ENCODE measurements at regions not wholly inside any gene's neighbourhood (a gene's known extent, or its start where the extent isn't known, plus 50 kb on each side); places are given as distances from the start of the nearest gene placed in this dataset.

- DNase-seq (ENCODE audit: extremely low read depth, low read depth): peak; percentile 12
- no peak for TF ChIP-seq CTCF (IDR thresholded peaks at IDR 0.05; ENCODE audit: low read depth, low read length, missing control alignments)
- H3K4me3 ChIP-seq (replicated peaks; ENCODE audit: low read depth, low read length): no peak overlapping the region
These were observed 470.4 kb upstream of the ROBO1 start for GRCh38 chr3:80238152-80238551.

DNA sequence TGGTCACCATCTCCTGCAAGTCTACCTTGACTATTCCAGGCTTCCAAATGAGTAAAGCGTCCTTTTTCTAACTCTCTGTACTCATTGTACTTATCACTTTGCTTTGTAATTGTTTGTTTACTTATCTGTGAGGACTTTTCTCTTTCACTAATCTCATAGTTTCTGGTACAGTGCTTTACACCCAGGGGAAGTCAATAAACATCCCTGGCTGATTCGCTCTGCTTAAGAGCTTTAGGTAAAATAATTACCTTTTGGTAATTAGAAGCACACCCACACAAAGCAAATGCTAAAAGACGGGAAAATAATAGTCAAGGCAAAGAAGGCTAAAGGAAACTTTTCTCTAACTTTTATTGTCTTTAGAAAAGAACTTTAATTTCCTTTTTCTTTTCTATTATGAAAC lies 466.9 kb upstream of the ROBO1 start:
- no peak for TF ChIP-seq CTCF (IDR thresholded peaks at IDR 0.05; ENCODE audit: low read depth, low read length, missing control alignments)
- DNase-seq (ENCODE audit: extremely low read depth, low read depth): no peak
- no peak overlapping the region for H3K4me3 ChIP-seq (replicated peaks; ENCODE audit: low read depth, low read length)

DNA sequence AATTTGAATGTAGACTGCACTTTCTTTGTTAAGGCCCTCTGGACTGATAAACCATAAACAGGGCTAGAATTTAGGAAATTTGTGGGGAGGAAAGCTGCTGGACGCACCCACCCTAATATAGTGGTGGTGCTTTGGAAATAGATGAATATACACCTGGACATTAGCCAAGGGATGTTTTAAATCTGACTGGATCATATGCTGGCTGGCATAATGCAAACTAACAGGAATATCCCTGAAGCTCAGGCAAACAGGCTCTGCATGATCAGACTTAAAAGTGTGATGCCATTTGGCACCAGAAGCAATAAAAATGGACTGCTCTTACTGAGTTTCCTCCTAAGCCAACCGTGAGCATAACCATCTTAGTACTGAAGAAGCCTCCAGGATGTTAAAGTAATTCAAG lies 465.8 kb upstream of the ROBO1 start:
- H3K4me3 ChIP-seq (replicated peaks; ENCODE audit: low read depth, low read length): no peak overlapping the region
- TF ChIP-seq CTCF (IDR thresholded peaks at IDR 0.05; ENCODE audit: low read depth, low read length, missing control alignments): no peak
- DNase-seq (ENCODE audit: extremely low read depth, low read depth): no peak

DNA sequence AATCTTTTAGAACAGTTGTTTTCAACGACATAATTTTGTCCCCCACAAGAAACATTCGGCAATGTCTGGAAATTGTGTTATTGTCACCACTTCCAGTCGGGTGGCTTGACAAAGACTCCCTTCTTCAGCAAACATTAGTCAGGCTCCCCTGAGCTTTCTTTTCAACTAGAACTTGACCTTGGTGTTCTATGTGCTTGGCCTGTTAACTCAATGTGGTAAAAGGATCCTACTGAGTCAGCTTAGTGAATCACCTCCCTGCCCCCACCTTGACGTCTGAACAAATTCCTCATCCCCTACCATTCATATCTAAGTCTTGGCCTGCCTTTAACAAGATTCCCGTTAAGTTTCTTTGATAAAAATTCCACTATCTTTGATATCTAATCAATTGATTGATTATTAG lies 465.0 kb upstream of the ROBO1 start:
- no peak for TF ChIP-seq CTCF (IDR thresholded peaks at IDR 0.05; ENCODE audit: low read depth, low read length, missing control alignments)
- no peak for DNase-seq (ENCODE audit: extremely low read depth, low read depth)
- H3K4me3 ChIP-seq (replicated peaks; ENCODE audit: low read depth, low read length): no peak overlapping the region

GRCh38 chr3:80230962-80231361 lies 463.2 kb upstream of the ROBO1 start:
- DNase-seq (ENCODE audit: extremely low read depth, low read depth): no peak
- no peak for TF ChIP-seq CTCF (IDR thresholded peaks at IDR 0.05; ENCODE audit: low read depth, low read length, missing control alignments)
- no peak overlapping the region for H3K4me3 ChIP-seq (replicated peaks; ENCODE audit: low read depth, low read length)

DNA sequence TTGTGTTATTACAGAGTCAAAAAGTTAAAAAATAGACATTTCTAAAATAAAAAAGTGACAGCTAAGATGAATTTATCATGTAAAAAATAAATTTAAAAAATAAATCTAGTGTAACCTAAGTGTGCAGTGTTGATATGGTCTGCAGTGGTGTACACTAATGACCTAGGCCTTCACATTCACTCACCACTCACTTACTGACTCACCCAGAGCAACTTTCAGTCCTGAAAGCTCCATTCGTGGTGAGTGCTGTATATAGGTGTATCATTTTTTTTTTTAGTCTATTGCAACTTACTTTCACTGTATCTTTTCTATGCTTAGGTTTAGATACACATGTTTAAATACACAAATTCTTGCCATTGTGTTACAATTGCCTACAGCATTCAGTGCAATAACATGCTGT lies 459.4 kb upstream of the ROBO1 start:
- no peak for TF ChIP-seq CTCF (IDR thresholded peaks at IDR 0.05; ENCODE audit: low read depth, low read length, missing control alignments)
- no peak for DNase-seq (ENCODE audit: extremely low read depth, low read depth)
- H3K4me3 ChIP-seq (replicated peaks; ENCODE audit: low read depth, low read length): no peak overlapping the region

- no peak for TF ChIP-seq CTCF (IDR thresholded peaks at IDR 0.05; ENCODE audit: low read depth, low read length, missing control alignments)
- no peak overlapping the region for H3K4me3 ChIP-seq (replicated peaks; ENCODE audit: low read depth, low read length)
- DNase-seq (ENCODE audit: extremely low read depth, low read depth): no peak
These were observed 447.4 kb upstream of the ROBO1 start for GRCh38 chr3:80215191-80215590.
